ENCODE measurements at regions not wholly inside any gene's neighbourhood (a gene's known extent, or its start where the extent isn't known, plus 50 kb on each side); places are given as distances from the start of the nearest gene placed in this dataset.
"Not testable (repeated sequence)": the region's sequence is repeated elsewhere in the genome, so short reads cannot be mapped to it uniquely, and the experiment has no call there.

- DNase-seq (ENCODE audit: low spot score in 2 of 2): no peak
- Histone ChIP-seq H3K27ac (no peak overlapping the region), H3K36me3 (no peaks in the 10 kb centered on the region), H3K9me3 (peaks cover 0 to 24% (median 0%) of the 10 kb centered on the region in 4 donors), H3K4me1 (peaks cover 0 to 3% (median 0%) of the 10 kb centered on the region in 4 donors), H3K4me3 (no peak overlapping the region), H3K27me3 (peaks cover 0 to 7% of the 10 kb centered on the region in 2 donors)
- TF ChIP-seq, protein P1, sequence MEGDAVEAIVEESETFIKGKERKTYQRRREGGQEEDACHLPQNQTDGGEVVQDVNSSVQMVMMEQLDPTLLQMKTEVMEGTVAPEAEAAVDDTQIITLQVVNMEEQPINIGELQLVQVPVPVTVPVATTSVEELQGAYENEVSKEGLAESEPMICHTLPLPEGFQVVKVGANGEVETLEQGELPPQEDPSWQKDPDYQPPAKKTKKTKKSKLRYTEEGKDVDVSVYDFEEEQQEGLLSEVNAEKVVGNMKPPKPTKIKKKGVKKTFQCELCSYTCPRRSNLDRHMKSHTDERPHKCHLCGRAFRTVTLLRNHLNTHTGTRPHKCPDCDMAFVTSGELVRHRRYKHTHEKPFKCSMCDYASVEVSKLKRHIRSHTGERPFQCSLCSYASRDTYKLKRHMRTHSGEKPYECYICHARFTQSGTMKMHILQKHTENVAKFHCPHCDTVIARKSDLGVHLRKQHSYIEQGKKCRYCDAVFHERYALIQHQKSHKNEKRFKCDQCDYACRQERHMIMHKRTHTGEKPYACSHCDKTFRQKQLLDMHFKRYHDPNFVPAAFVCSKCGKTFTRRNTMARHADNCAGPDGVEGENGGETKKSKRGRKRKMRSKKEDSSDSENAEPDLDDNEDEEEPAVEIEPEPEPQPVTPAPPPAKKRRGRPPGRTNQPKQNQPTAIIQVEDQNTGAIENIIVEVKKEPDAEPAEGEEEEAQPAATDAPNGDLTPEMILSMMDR (IDR thresholded peaks at IDR 0.05): no peak
- TF ChIP-seq EP300 (IDR thresholded peaks at IDR 0.05) (no peak), POLR2A (IDR thresholded peaks at IDR 0.05) (no peak)
- 89 to 90% methylated on average over 13 of the region's 13 CpGs for WGBS, 2 donors
These were observed 562.6 kb downstream of the PTPRU start for GRCh38 chr1:29798699-29799566.

DNA sequence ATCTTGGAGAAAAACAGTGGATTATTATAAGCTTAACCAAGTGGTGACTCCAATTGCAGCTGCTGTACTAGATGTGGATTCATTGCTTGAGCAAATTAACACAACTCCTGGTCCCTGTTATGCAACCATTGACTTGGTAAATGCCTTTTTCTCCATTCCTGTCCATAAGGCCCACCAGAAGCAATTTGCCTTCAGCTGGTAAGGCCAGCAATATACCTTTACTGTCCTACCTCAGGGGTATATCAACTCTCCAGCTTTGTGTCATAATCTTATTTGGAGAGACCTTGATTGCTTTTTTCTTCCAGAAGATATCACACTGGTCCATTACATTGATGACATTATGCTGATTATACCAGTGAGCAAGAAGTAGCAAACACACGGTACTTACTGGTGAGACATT, 560.8 kb downstream of the PTPRU start:
- not testable (repeated sequence) for H3K27ac ChIP-seq; H3K4me1 ChIP-seq; H3K27me3 ChIP-seq; H3K4me3 ChIP-seq; DNase-seq (ENCODE audit: low spot score in 2 of 2); H3K36me3 ChIP-seq
- WGBS, 2 donors: 90 to 97% methylated on average over 1 of the region's 1 CpG
- peaks cover 0 to 24% (median 0%) of the 10 kb centered on the region in 4 donors for H3K9me3 ChIP-seq

- not testable (repeated sequence) for H3K27ac ChIP-seq; H3K27me3 ChIP-seq; H3K36me3 ChIP-seq; H3K4me1 ChIP-seq; H3K4me3 ChIP-seq; DNase-seq (ENCODE audit: low spot score in 2 of 2)
- WGBS, 2 donors: 86 to 87% methylated on average over 2 of the region's 2 CpGs
- H3K9me3 ChIP-seq: peaks cover 0 to 24% (median 0%) of the 10 kb centered on the region in 4 donors
These were observed 559.6 kb downstream of the PTPRU start for GRCh38 chr1:29795965-29796364.

DNA sequence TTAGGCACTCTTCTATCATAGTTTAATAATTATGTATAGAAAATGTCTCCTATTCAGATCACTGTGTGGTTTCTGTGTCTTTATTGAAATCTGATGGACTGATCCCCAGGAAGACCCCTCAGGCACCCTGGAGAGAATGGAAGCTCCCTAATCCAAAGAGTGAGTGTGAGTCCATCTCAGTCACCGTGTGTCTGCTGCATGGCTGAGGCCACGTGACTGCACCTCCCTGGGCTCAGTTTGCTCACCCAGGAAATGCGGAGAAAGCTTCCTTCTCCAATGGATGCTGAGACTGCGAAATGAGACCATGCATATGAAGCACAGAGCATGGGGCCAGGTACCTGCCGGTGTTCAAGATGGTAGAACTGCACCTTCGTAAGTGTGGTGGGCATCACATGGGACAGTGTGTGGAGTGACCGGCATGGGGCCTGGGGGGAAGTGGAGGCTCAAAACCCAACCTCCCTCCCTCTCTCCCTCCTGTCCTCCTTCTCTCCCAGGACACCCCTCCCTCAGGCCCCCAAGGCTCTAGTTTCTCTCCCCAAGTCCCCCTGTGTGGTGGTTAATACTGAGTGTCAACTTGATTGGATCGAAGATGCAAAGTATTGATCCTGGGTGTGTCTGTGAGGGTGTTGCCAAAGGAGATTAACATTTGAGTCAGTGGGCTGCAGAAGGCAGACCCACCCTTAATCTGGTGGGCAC, 557.5 kb downstream of the PTPRU start:
- H3K4me1 ChIP-seq: no peaks in the 10 kb centered on the region
- no peak overlapping the region for H3K4me3 ChIP-seq
- no peak overlapping the region for H3K27ac ChIP-seq
- H3K27me3 ChIP-seq: no peaks in the 10 kb centered on the region
- H3K36me3 ChIP-seq: no peaks in the 10 kb centered on the region
- no peak for DNase-seq (ENCODE audit: low spot score in 2 of 2)
- no peak for TF ChIP-seq EP300 (IDR thresholded peaks at IDR 0.05)
- TF ChIP-seq, protein P1 (IDR thresholded peaks at IDR 0.05): no peak
- no peak for TF ChIP-seq POLR2A (IDR thresholded peaks at IDR 0.05)
- whole genome bisulfite sequencing, 2 donors: 81 to 89% methylated on average over 8 of the region's 8 CpGs
- peaks cover 0 to 24% (median 0%) of the 10 kb centered on the region in 4 donors for H3K9me3 ChIP-seq

GRCh38 chr1:29793101-29793546, 556.8 kb downstream of the PTPRU start:
- H3K27me3 ChIP-seq: no peaks in the 10 kb centered on the region
- no peaks in the 10 kb centered on the region for H3K4me1 ChIP-seq
- peaks cover 0 to 24% (median 0%) of the 10 kb centered on the region in 4 donors for H3K9me3 ChIP-seq
- WGBS, 2 donors: 9 to 13% methylated on average over 8 of the region's 8 CpGs
- no peak for TF ChIP-seq POLR2A (IDR thresholded peaks at IDR 0.05)
- no peak for TF ChIP-seq EP300 (IDR thresholded peaks at IDR 0.05)
- TF ChIP-seq, protein P1 (IDR thresholded peaks at IDR 0.05): peak; percentile 41 to 52 (median 52)
- no peak overlapping the region for H3K27ac ChIP-seq
- no peak overlapping the region for H3K4me3 ChIP-seq
- H3K36me3 ChIP-seq: no peaks in the 10 kb centered on the region
- peak; percentile 65 to 92 for DNase-seq (ENCODE audit: low spot score in 2 of 2)

GRCh38 chr1:29789910-29790247, 553.6 kb downstream of the PTPRU start:
- 65 to 73% methylated on average over 6 of the region's 6 CpGs for WGBS, 2 donors
- no peak overlapping the region for H3K4me3 ChIP-seq
- H3K36me3 ChIP-seq: no peaks in the 10 kb centered on the region
- H3K27me3 ChIP-seq: no peaks in the 10 kb centered on the region
- no peak overlapping the region for H3K27ac ChIP-seq
- no peak for DNase-seq (ENCODE audit: low spot score in 2 of 2)
- TF ChIP-seq EP300 (IDR thresholded peaks at IDR 0.05): no peak
- TF ChIP-seq, protein P1 (IDR thresholded peaks at IDR 0.05): no peak
- TF ChIP-seq POLR2A (IDR thresholded peaks at IDR 0.05): no peak
- H3K4me1 ChIP-seq: no peaks in the 10 kb centered on the region
- H3K9me3 ChIP-seq: peaks cover 0 to 3% (median 0%) of the 10 kb centered on the region in 4 donors
